Adrenal gland (tissue), 9 donors: ENCODE measurements at regions not wholly inside any gene's neighbourhood (a gene's known extent, or its start where the extent isn't known, plus 50 kb on each side); places are given as distances from the start of the nearest gene placed in this dataset.

Experiments
- DNase-seq, 7 donors: peaks; one replicate each; pipeline ENCODE4 v3.0.0-alpha.2; 2019 to 2020
- H3K27ac ChIP-seq, 5 donors: fragments of 200-600 bp; sonication (generic) in 4 of 5; 1 replicate in 3 of 5; 2 replicates in 2 of 5; pipeline versions ENCODE4 v1.5.1 to v1.8.0; 2016 to 2020; ENCODE audit warnings: mild to moderate bottlenecking in 1 of 5
- H3K27me3 ChIP-seq: fragments of 200-600 bp; 2 replicates; pipeline ENCODE4 v1.8.0; 2021
- H3K36me3 ChIP-seq, 2 donors: fragments of 200-600 bp; replicated peaks in 1 of 2; 1 replicate in 1 of 2; 2 replicates in 1 of 2; pipeline versions ENCODE4 v1.5.1 to v1.8.0; 2018 to 2022
- H3K4me1 ChIP-seq, 2 donors: fragments of 200-600 bp; replicated peaks in 1 of 2; 1 replicate in 1 of 2; 2 replicates in 1 of 2; pipeline versions ENCODE4 v1.5.1 to v1.8.0; 2018 to 2021
- H3K4me3 ChIP-seq, 4 donors: fragments of 200-600 bp; sonication (generic) in 3 of 4; one replicate each; pipeline ENCODE4 v1.5.1; 2016 to 2018
- H3K9me3 ChIP-seq, 3 donors: fragments of 200-600 bp; sonication (generic) in 1 of 3; replicated peaks in 1 of 3; 1 replicate in 2 of 3; 2 replicates in 1 of 3; pipeline versions ENCODE4 v1.5.1 to v1.8.0; 2016 to 2021
- CTCF ChIP-seq, 6 experiments: fragments of 450-650 bp in 4 of 6; fragments of 200-600 bp in 2 of 6; sonication (generic) in 1 of 6; IDR thresholded peaks; 1 replicate in 5 of 6; 2 replicates in 1 of 6; pipeline versions ENCODE4 v1.5.1 to v1.8.0; 2016 to 2021; ENCODE audit warnings: antibody characterized with exemption in 6 of 6, mild to moderate bottlenecking in 2 of 6, moderate library complexity in 1 of 6
- POLR2A ChIP-seq, 2 donors: fragments of 450-650 bp; IDR thresholded peaks; one replicate each; pipeline ENCODE4 v1.6.1; 2017; ENCODE audit warnings: antibody characterized with exemption in 2 of 2, mild to moderate bottlenecking in 2 of 2, moderate library complexity in 1 of 2
- WGBS, 4 donors: extraction: QIAGEN DNeasy Blood & Tissue Kit in 2 of 4; methylation state at CpG; one replicate each; pipeline versions ENCODE4 v1.1.5 to v1.1.7; 2013 to 2017; 5-methylcytosine and 5-hydroxymethylcytosine counted together
- intact Hi-C, 2 donors: fragments of 100-400 bp; cut with DNase I; formaldehyde crosslinking; loops; one replicate each; pipeline versions ENCODE4 v1.14.1 to v1.15.0; 2022 to 2023
- donor health status: healthy with polysubstance abuse.
- donor health status: Bipolar disorder and iron deficiency.
- donor health status: DM: yes; HTN: yes; CAD: no.
- donor health status: DM: no; HTN: no; CAD: no.
- donor health status: DM: no; HTN: no; CAD: no.

DNA sequence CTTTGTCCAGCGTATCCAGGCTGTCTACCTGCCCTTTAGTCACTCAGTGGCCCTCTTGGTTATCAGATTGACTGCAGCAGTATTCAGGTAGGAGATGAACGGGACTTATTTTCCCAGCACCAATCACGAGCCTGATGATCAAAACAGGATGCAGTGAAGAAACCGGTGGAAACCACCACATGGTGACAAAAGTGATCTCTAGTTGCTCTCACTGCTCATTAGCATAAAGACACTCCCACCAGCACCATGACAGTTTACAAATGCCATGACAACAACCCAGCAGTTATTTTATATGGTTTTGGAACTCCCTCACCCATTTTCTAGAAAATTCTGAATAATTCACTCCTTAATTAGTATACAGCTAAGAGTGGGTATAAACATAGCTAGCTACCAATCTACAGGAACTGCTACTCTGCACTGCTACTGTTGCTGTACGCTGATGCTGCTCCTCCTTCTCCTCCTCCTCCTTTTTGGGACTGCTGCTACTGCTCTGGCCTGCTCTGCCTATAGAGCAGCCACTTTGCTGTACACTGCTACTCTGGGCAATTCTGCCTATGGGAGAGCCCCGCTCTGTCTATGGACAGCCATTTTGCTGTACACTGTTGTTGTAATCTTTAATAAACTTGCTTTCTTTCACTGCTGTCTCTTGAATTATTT is 142.5 kb upstream of the SSTR1 start:
- no peak for DNase-seq

DNA sequence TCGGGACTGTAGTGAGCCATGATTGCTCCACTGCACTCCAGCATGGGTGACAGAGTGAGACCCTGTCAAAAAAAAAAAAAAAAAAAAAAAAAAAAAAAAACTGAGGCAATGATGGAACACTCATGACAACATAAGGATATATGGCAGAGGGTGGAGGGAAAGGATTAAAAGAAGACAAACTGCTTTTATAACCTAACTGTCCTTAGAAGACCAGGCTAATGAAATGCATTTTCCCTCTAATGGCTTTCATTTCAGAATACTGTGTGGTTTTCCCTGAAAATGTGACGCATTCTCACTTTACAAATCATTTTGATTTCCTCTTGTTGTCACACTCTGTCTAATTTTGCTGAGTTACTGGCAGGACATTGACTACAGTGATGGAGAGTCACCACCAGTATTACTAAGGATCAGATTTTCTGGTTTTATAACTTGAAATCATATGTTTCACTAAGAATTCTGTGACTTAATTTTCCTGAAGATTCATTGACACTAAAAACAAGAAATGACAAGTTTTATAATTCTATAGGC is 137.6 kb upstream of the SSTR1 start:
- no peak for DNase-seq
- H3K4me1 ChIP-seq = no peaks in the 10 kb centered on the region
- intact Hi-C loops = no loop called here
- no peaks in the 10 kb centered on the region for H3K36me3 ChIP-seq
- H3K4me3 ChIP-seq = no peak overlapping the region
- no peak overlapping the region for H3K27ac ChIP-seq
- 67 to 83% (median 76%) methylated on average over 2 of the region's 2 CpGs for WGBS, 4 donors
- no peaks in the 10 kb centered on the region for H3K9me3 ChIP-seq
- no peaks in the 10 kb centered on the region for H3K27me3 ChIP-seq
- no peak for TF ChIP-seq CTCF (IDR thresholded peaks at IDR 0.05)
- no peak for TF ChIP-seq POLR2A (IDR thresholded peaks at IDR 0.05)

More for the DNA sequence above, 142.5 kb upstream of the SSTR1 start:
- Histone ChIP-seq H3K27ac (no peak overlapping the region), H3K9me3 (no peaks in the 10 kb centered on the region), H3K27me3 (no peaks in the 10 kb centered on the region), H3K4me1 (no peaks in the 10 kb centered on the region), H3K36me3 (no peaks in the 10 kb centered on the region), H3K4me3 (no peak overlapping the region)
- TF ChIP-seq CTCF (IDR thresholded peaks at IDR 0.05) (no peak), POLR2A (IDR thresholded peaks at IDR 0.05) (no peak)
- intact Hi-C loops = no loop called here
- WGBS, 4 donors = 71 to 84% (median 77%) methylated on average over 6 of the region's 6 CpGs

GRCh38 chr14:38073641-38074040 is 134.1 kb upstream of the SSTR1 start:
- H3K27ac ChIP-seq = no peak overlapping the region
- no peaks in the 10 kb centered on the region for H3K4me1 ChIP-seq
- DNase-seq = no peak
- no peaks in the 10 kb centered on the region for H3K9me3 ChIP-seq
- intact Hi-C loops = no loop called here
- no peak overlapping the region for H3K4me3 ChIP-seq
- WGBS, 4 donors = 53 to 67% (median 64%) methylated on average over 4 of the region's 4 CpGs
- TF ChIP-seq CTCF (IDR thresholded peaks at IDR 0.05) (no peak), POLR2A (IDR thresholded peaks at IDR 0.05) (no peak)
- no peaks in the 10 kb centered on the region for H3K27me3 ChIP-seq
- H3K36me3 ChIP-seq = no peaks in the 10 kb centered on the region

GRCh38 chr14:38074081-38074480 is 133.6 kb upstream of the SSTR1 start:
- intact Hi-C loops = no loop called here
- Histone ChIP-seq H3K4me3 (no peak overlapping the region), H3K9me3 (no peaks in the 10 kb centered on the region), H3K4me1 (no peaks in the 10 kb centered on the region), H3K27me3 (no peaks in the 10 kb centered on the region), H3K36me3 (no peaks in the 10 kb centered on the region), H3K27ac (no peak overlapping the region)
- DNase-seq = no peak
- WGBS, 4 donors = 51 to 72% (median 59%) methylated on average over 1 of the region's 1 CpG
- TF ChIP-seq POLR2A (IDR thresholded peaks at IDR 0.05) = no peak
- no peak for TF ChIP-seq CTCF (IDR thresholded peaks at IDR 0.05)
